ENCODE measurements at regions not wholly inside any gene's neighbourhood (a gene's known extent, or its start where the extent isn't known, plus 50 kb on each side); places are given as distances from the start of the nearest gene placed in this dataset.

DNA sequence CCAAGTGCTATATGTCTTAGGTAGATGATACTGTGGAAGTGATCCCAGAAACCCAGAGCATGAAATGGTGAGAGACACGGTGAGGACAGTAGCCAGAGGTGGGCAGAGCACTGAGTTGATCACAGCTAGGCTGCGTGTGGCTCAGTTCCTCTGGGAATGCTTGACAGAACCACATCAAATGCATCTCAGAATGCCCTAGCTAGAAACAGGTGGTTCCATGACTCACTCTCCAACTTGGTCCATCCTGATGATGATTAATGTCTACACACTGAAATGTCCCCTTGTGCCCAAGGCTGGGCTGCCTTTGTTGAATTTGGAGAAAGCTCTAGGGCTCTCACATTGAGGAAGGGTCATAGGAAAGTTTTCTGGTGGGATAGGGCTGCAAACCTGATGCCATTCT, 113.6 kb downstream of the ZNF518B start:
- 82% methylated on average over 2 of the region's 2 CpGs for WGBS
- Histone ChIP-seq H3K36me3 (no peaks in the 10 kb centered on the region), H3K4me3 (no peak overlapping the region), H3K27ac (no peak overlapping the region), H3K27me3 (replicated peaks; ENCODE audit: insufficient read depth) (no peaks in the 10 kb centered on the region), H3K4me1 (replicated peaks) (no peaks in the 10 kb centered on the region), H3K9me3 (no peaks in the 10 kb centered on the region)
- DNase-seq (ENCODE audit: low spot score) = no peak
- TF ChIP-seq POLR2AphosphoS5 (IDR thresholded peaks at IDR 0.05) (no peak), POLR2A (IDR thresholded peaks at IDR 0.05) (no peak)
- TF ChIP-seq, protein P1, sequence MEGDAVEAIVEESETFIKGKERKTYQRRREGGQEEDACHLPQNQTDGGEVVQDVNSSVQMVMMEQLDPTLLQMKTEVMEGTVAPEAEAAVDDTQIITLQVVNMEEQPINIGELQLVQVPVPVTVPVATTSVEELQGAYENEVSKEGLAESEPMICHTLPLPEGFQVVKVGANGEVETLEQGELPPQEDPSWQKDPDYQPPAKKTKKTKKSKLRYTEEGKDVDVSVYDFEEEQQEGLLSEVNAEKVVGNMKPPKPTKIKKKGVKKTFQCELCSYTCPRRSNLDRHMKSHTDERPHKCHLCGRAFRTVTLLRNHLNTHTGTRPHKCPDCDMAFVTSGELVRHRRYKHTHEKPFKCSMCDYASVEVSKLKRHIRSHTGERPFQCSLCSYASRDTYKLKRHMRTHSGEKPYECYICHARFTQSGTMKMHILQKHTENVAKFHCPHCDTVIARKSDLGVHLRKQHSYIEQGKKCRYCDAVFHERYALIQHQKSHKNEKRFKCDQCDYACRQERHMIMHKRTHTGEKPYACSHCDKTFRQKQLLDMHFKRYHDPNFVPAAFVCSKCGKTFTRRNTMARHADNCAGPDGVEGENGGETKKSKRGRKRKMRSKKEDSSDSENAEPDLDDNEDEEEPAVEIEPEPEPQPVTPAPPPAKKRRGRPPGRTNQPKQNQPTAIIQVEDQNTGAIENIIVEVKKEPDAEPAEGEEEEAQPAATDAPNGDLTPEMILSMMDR (IDR thresholded peaks at IDR 0.05) = no peak
- intact Hi-C loops (cut with DNase I) = no loop called here

DNA sequence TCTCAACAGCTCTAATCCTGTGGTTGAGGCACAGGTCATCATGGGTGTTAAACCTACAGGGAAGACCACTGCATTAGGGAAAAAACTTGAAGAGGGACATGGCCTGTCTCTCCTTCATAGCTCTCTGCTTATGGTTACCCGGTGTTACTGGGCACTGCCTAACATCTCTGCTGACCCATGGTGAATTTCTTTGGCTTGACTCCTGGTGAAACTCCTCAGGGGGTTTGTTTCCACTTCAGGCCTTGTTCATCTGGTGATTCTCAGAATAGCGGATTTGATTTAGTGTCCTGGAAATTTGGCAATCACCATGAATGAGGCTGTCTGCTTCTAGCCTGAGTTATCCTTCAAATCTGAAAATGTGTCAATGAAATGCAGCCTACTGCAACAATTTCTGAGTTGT, 114.4 kb downstream of the ZNF518B start:
- H3K4me3 ChIP-seq = no peak overlapping the region
- no peaks in the 10 kb centered on the region for H3K36me3 ChIP-seq
- TF ChIP-seq POLR2AphosphoS5 (IDR thresholded peaks at IDR 0.05) (no peak), POLR2A (IDR thresholded peaks at IDR 0.05) (no peak)
- TF ChIP-seq, protein P1 (IDR thresholded peaks at IDR 0.05) = no peak
- no peak overlapping the region for H3K27ac ChIP-seq
- DNase-seq (ENCODE audit: low spot score) = no peak
- no peaks in the 10 kb centered on the region for H3K27me3 ChIP-seq (replicated peaks; ENCODE audit: insufficient read depth)
- no peaks in the 10 kb centered on the region for H3K9me3 ChIP-seq
- no peaks in the 10 kb centered on the region for H3K4me1 ChIP-seq (replicated peaks)
- 78% methylated on average over 2 of the region's 2 CpGs for WGBS
- intact Hi-C loops (cut with DNase I) = no loop called here

DNA sequence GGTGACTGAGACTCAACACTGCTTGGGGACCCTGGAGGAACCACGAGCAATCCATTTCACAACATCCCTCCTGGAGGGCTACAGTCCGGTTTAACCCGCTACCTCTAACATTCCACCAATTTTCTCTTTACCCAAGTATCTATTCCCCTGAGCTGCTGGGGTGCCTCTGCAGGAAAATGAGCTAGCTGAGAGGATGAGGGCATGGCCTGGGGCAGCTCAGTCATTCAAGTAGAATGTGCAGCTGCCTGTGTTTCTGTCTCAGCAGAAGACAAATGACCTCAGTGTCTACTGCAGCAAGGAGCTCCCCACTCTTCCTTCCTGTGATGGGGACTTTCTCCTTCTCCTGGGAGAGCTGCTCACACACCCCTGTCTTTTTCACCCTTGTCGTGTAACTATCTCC, 120.8 kb downstream of the ZNF518B start:
- intact Hi-C loops (cut with DNase I) = no loop called here
- no peaks in the 10 kb centered on the region for H3K9me3 ChIP-seq
- H3K4me1 ChIP-seq (replicated peaks) = no peaks in the 10 kb centered on the region
- no peaks in the 10 kb centered on the region for H3K27me3 ChIP-seq (replicated peaks; ENCODE audit: insufficient read depth)
- no peak for DNase-seq (ENCODE audit: low spot score)
- TF ChIP-seq, protein P1 (IDR thresholded peaks at IDR 0.05) = no peak
- no peak for TF ChIP-seq POLR2AphosphoS5 (IDR thresholded peaks at IDR 0.05)
- no peak for TF ChIP-seq POLR2A (IDR thresholded peaks at IDR 0.05)
- H3K4me3 ChIP-seq = no peak overlapping the region
- WGBS = 83% methylated on average over 4 of the region's 4 CpGs
- H3K36me3 ChIP-seq = no peaks in the 10 kb centered on the region
- H3K27ac ChIP-seq = no peak overlapping the region

DNA sequence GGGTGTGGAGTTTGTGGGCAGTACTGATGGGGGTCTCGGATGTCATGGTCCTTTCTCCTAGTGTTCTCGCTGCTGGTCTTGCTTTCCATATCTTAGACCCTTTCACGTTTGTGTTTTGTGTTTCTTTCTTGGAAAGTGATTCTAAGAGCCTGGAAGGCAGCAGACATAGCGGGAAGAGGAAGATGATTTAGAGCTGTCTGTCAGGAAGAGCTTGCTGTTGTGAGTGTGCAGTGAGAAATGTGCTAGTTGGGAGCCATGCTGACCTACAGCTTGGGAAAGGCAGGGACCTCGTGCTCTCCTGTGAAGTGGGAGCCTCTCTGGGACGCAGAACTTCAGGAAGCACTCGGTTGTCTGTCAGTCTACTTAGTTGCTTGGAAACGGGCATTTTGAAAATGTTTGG, 122.2 kb downstream of the ZNF518B start:
- Histone ChIP-seq H3K9me3 (no peaks in the 10 kb centered on the region), H3K27ac (no peak overlapping the region), H3K4me3 (no peak overlapping the region), H3K36me3 (no peaks in the 10 kb centered on the region), H3K27me3 (replicated peaks; ENCODE audit: insufficient read depth) (no peaks in the 10 kb centered on the region), H3K4me1 (replicated peaks) (no peaks in the 10 kb centered on the region)
- 77% methylated on average over 8 of the region's 8 CpGs for WGBS
- no peak for DNase-seq (ENCODE audit: low spot score)
- intact Hi-C loops (cut with DNase I) = no loop called here
- TF ChIP-seq POLR2AphosphoS5 (IDR thresholded peaks at IDR 0.05) (no peak), POLR2A (IDR thresholded peaks at IDR 0.05) (no peak)
- TF ChIP-seq, protein P1 (IDR thresholded peaks at IDR 0.05) = no peak

DNA sequence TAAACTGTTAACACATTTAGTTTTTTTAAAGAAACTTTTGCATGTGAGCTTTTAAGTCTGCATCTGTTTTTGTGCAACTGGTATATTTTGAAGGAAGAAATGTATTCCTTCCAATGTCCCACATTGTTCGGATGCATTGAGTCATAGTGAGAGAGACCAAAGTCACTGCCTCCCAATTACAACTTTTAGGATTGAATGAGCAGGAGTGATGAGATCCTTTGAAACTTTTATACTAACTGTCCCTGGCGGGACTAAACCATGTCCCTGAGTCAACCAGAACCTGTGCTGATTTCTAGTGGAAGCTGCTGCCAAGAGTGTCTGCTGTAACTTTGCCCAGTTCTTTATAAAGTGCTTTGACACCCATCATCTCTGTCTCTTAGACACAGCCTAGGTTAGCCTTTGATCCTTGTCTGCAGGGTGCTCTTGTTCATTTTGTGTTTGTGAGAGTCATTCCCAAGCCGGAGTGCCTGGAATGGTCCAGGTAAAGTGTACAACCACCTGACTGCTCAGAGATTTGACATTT, 122.7 kb downstream of the ZNF518B start:
- Histone ChIP-seq H3K36me3 (no peaks in the 10 kb centered on the region), H3K9me3 (no peaks in the 10 kb centered on the region), H3K27me3 (replicated peaks; ENCODE audit: insufficient read depth) (no peaks in the 10 kb centered on the region), H3K4me3 (no peak overlapping the region), H3K27ac (no peak overlapping the region), H3K4me1 (replicated peaks) (no peaks in the 10 kb centered on the region)
- WGBS = 68% methylated on average over 3 of the region's 3 CpGs
- no peak for DNase-seq (ENCODE audit: low spot score)
- TF ChIP-seq POLR2A (IDR thresholded peaks at IDR 0.05) (no peak), POLR2AphosphoS5 (IDR thresholded peaks at IDR 0.05) (no peak)
- TF ChIP-seq, protein P1 (IDR thresholded peaks at IDR 0.05) = no peak
- intact Hi-C loops (cut with DNase I) = no loop called here

Measured in prostate gland (tissue), 2 donors.